Activated CD8-positive, alpha-beta memory T cell treated with anti-CD3 and anti-CD28 coated beads, Interleukin-2, amount 10 ng/mL, durations not matched to agents 7 days and 5 days (primary cell): ENCODE measurements at regions not wholly inside any gene's neighbourhood (a gene's known extent, or its start where the extent isn't known, plus 50 kb on each side); places are given as distances from the start of the nearest gene placed in this dataset.

Experiments used
- ATAC-seq: fragments of 150-1000 bp; cut with Tn5 transposase; one replicate; pipeline ENCODE4 v1.10.0; 2021; ENCODE audit warnings: moderate library complexity
- CTCF ChIA-PET: fragments of 350-600 bp; sonication (Branson Sonifier 250); formaldehyde crosslinking; loops from one replicate; lab custom pipeline; 2021; ENCODE audit warnings: antibody characterized with exemption; lab: Charles Lee
- DNase-seq: peaks from one replicate; pipeline ENCODE4 v3.0.0-alpha.2; 2020
- H3K27ac Mint-ChIP-seq: one replicate; pipeline ENCODE4 v1.8.0; 2021; ENCODE audit warnings: mild to moderate bottlenecking, mixed read lengths
- H3K27me3 Mint-ChIP-seq: one replicate; pipeline ENCODE4 v1.8.0; 2021; ENCODE audit warnings: mixed read lengths
- H3K36me3 Mint-ChIP-seq: one replicate; pipeline ENCODE4 v1.8.0; 2021; ENCODE audit warnings: mild to moderate bottlenecking, mixed read lengths
- H3K4me1 Mint-ChIP-seq: one replicate; pipeline ENCODE4 v1.8.0; 2021; ENCODE audit warnings: mixed read lengths
- H3K4me3 Mint-ChIP-seq: one replicate; pipeline ENCODE4 v1.8.0; 2021; ENCODE audit warnings: mild to moderate bottlenecking, moderate library complexity, mixed read lengths
- H3K9me3 Mint-ChIP-seq: one replicate; pipeline ENCODE4 v1.8.0; 2022; ENCODE audit warnings: low read depth, mixed read lengths

- ATAC-seq (no peak), DNase-seq (no peak)
- Mint-ChIP-seq H3K27me3 (no peaks in the 10 kb centered on the region), H3K27ac (no peak overlapping the region), H3K9me3 (peaks cover 2% of the 10 kb centered on the region), H3K36me3 (no peaks in the 10 kb centered on the region), H3K4me3 (no peak overlapping the region), H3K4me1 (no peaks in the 10 kb centered on the region)
- CTCF ChIA-PET = no interaction called here
Observed at GRCh38 chr10:57222129-57222528, 861.1 kb upstream of the ZWINT start.

DNA sequence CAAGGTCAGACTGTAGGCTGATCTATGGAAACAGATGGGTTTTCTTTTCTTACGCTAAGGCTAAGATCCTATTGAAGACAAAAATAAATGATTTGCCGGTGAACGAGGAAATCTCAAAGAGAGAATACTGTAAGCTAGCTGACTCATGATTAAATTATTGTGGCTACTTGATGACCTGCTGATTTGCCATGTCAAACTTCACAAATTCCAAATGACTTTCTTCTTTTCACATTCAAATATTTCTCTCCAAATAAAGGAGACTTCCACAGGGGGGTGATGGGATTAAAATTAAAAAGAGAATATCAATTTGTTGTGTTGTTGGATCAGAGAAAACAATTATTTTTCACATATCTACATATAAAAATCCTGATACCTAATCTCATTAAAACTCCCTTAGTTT lies 860.6 kb upstream of the ZWINT start:
- Mint-ChIP-seq H3K9me3 (peaks cover 2% of the 10 kb centered on the region), H3K27me3 (no peaks in the 10 kb centered on the region), H3K36me3 (no peaks in the 10 kb centered on the region), H3K4me1 (no peaks in the 10 kb centered on the region), H3K27ac (no peak overlapping the region), H3K4me3 (no peak overlapping the region)
- no peak for ATAC-seq
- no peak for DNase-seq
- CTCF ChIA-PET = no interaction called here

- Mint-ChIP-seq H3K36me3 (no peaks in the 10 kb centered on the region), H3K4me3 (no peak overlapping the region), H3K27me3 (no peaks in the 10 kb centered on the region), H3K4me1 (no peaks in the 10 kb centered on the region), H3K27ac (no peak overlapping the region), H3K9me3 (peaks cover 15% of the 10 kb centered on the region)
- no peak for ATAC-seq
- DNase-seq = no peak
- CTCF ChIA-PET = no interaction called here
Observed at GRCh38 chr10:57218382-57218781, 857.3 kb upstream of the ZWINT start.

DNA sequence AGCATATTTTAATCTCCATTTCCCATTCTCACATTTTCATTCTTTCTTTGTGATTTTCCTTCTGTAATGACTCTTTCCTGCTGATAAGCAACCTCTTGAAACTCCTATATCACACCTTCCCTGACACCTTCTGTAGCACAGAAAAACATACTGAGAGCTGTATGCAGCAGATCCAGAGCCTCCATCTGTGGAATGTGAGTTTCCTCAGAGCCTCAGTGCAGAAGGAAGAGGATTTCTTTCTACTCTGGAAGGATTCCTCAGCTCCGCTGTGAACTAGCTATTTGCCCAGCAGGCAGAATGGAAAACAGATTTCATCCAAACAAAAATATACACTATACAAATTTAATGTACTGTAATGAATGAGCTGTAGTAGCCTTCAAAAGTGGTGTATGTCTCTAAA lies 841.3 kb upstream of the ZWINT start:
- Mint-ChIP-seq H3K9me3 (peaks cover 9% of the 10 kb centered on the region), H3K4me1 (no peaks in the 10 kb centered on the region), H3K27ac (no peak overlapping the region), H3K36me3 (no peaks in the 10 kb centered on the region), H3K4me3 (no peak overlapping the region), H3K27me3 (no peaks in the 10 kb centered on the region)
- CTCF ChIA-PET = no interaction called here
- DNase-seq (no peak), ATAC-seq (no peak)

- no peak overlapping the region for H3K27ac Mint-ChIP-seq
- ATAC-seq = no peak
- H3K27me3 Mint-ChIP-seq = no peaks in the 10 kb centered on the region
- CTCF ChIA-PET = no interaction called here
- DNase-seq = no peak
- H3K9me3 Mint-ChIP-seq = peaks cover 17% of the 10 kb centered on the region
- no peak overlapping the region for H3K4me3 Mint-ChIP-seq
- no peaks in the 10 kb centered on the region for H3K4me1 Mint-ChIP-seq
- no peaks in the 10 kb centered on the region for H3K36me3 Mint-ChIP-seq
Observed at GRCh38 chr10:57188846-57189245, 827.8 kb upstream of the ZWINT start.

- Mint-ChIP-seq H3K4me1 (no peaks in the 10 kb centered on the region), H3K27ac (no peak overlapping the region), H3K36me3 (no peaks in the 10 kb centered on the region), H3K27me3 (no peaks in the 10 kb centered on the region), H3K4me3 (no peak overlapping the region), H3K9me3 (peaks cover 15% of the 10 kb centered on the region)
- no peak for ATAC-seq
- CTCF ChIA-PET = no interaction called here
- DNase-seq = no peak
Observed at GRCh38 chr10:57186201-57186600, 825.1 kb upstream of the ZWINT start.

DNA sequence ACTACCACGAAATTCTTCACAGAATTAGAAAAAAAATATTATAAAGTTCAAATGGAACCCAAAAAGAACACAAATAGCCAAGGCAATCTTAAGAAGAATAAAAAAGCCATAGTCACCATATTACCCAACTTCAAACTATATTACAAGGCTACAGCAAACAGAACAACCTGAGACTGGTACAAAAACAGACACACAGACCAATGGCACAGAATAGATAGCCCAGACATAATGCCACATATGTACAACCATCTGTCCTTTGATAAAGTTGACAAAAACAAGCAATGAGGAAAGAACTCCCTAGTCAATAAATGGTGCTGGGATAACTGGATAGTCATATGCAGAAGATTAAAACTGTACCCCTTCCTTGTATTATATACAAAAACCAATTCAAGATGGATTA lies 808.5 kb upstream of the ZWINT start:
- CTCF ChIA-PET = no interaction called here
- DNase-seq (no peak), ATAC-seq (no peak)
- Mint-ChIP-seq H3K27me3 (no peaks in the 10 kb centered on the region), H3K4me1 (no peaks in the 10 kb centered on the region), H3K4me3 (no peak overlapping the region), H3K36me3 (no peaks in the 10 kb centered on the region), H3K9me3 (peaks cover 6% of the 10 kb centered on the region), H3K27ac (no peak overlapping the region)

DNA sequence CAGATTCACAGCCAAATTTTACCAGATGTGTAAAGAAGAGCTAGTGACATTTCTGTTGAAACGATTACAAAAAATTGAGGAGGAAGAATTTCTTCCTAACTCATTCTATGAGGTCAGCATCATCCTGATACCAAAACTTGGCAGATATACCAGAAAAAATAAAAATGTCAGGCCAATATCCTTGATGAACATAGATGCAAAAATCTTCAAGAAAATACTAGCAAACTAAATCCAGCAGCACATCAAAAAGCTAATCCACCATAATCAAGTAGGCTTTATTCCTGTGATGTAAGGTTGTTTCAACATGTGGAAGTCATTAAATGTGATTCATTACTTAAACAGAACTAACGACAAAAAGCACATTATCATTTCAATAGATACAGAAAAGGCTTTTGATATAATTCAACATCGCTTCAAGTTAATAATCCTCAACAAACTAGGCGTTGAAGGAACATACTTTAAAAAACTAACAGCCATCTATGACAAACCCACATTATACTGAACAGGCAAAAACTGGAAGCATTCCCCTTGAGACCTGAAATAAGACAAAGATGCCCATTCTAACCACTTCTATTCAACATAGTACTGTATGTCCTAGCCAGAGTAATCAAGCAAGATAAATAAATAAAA lies 807.7 kb upstream of the ZWINT start:
- CTCF ChIA-PET = no interaction called here
- Mint-ChIP-seq H3K9me3 (peaks cover 10% of the 10 kb centered on the region), H3K27me3 (no peaks in the 10 kb centered on the region), H3K4me1 (no peaks in the 10 kb centered on the region), H3K27ac (no peak overlapping the region), H3K4me3 (no peak overlapping the region), H3K36me3 (no peaks in the 10 kb centered on the region)
- DNase-seq (no peak), ATAC-seq (no peak)

GRCh38 chr10:57165671-57166070 lies 804.6 kb upstream of the ZWINT start:
- CTCF ChIA-PET = no interaction called here
- H3K4me1 Mint-ChIP-seq = no peaks in the 10 kb centered on the region
- H3K27ac Mint-ChIP-seq = no peak overlapping the region
- no peaks in the 10 kb centered on the region for H3K36me3 Mint-ChIP-seq
- H3K4me3 Mint-ChIP-seq = no peak overlapping the region
- H3K27me3 Mint-ChIP-seq = no peaks in the 10 kb centered on the region
- DNase-seq = no peak
- ATAC-seq = no peak
- peaks cover 13% of the 10 kb centered on the region for H3K9me3 Mint-ChIP-seq

DNA sequence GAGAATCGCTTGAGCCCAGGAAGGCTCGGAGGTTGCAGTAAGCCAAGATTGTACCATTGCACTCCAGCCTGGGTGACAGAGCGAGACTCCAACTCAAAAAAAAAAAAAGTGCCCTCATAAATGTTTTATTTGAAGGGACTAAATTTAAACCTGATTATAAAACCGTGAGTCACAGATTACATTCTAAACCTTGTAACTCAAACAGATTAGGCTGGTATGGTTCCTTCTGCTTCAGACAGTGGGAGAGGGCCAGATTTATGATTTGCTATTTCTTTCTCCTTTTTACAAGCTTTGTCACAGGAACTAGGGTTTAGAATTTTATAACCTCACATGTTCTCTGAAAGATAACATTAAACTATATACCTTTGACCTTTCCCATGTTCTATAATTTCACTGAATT lies 801.2 kb upstream of the ZWINT start:
- no peaks in the 10 kb centered on the region for H3K36me3 Mint-ChIP-seq
- no peak overlapping the region for H3K27ac Mint-ChIP-seq
- H3K4me1 Mint-ChIP-seq = no peaks in the 10 kb centered on the region
- H3K4me3 Mint-ChIP-seq = no peak overlapping the region
- ATAC-seq = no peak
- H3K9me3 Mint-ChIP-seq = peaks cover 13% of the 10 kb centered on the region
- CTCF ChIA-PET = no interaction called here
- no peaks in the 10 kb centered on the region for H3K27me3 Mint-ChIP-seq
- DNase-seq = no peak

GRCh38 chr10:57161157-57161556 lies 800.1 kb upstream of the ZWINT start:
- no peak overlapping the region for H3K4me3 Mint-ChIP-seq
- H3K9me3 Mint-ChIP-seq = peaks cover 13% of the 10 kb centered on the region
- CTCF ChIA-PET = no interaction called here
- DNase-seq (no peak), ATAC-seq (no peak)
- H3K36me3 Mint-ChIP-seq = no peaks in the 10 kb centered on the region
- no peak overlapping the region for H3K27ac Mint-ChIP-seq
- H3K4me1 Mint-ChIP-seq = no peaks in the 10 kb centered on the region
- no peaks in the 10 kb centered on the region for H3K27me3 Mint-ChIP-seq

DNA sequence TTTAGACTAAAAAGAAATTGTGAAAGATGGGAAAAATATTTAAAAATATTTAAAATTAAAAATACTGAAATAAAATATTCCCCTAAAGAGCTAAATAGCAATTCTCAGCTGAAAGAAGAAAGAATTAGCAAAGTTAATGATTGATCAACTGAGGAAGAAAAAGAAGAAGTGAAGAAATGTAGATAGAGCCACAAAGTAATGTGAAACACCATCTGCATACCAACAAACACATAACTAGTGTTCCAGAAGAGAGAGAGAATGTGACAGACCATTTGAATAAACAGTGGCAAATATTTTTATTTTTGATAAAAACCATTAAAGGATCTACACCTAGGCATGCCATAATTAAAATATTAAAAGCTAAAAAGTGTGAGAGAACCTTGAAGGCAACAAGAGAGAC lies 784.5 kb upstream of the ZWINT start:
- Mint-ChIP-seq H3K36me3 (no peaks in the 10 kb centered on the region), H3K9me3 (peaks cover 4% of the 10 kb centered on the region), H3K4me1 (no peaks in the 10 kb centered on the region), H3K4me3 (no peak overlapping the region), H3K27me3 (no peaks in the 10 kb centered on the region), H3K27ac (no peak overlapping the region)
- CTCF ChIA-PET = no interaction called here
- no peak for ATAC-seq
- DNase-seq = no peak

DNA sequence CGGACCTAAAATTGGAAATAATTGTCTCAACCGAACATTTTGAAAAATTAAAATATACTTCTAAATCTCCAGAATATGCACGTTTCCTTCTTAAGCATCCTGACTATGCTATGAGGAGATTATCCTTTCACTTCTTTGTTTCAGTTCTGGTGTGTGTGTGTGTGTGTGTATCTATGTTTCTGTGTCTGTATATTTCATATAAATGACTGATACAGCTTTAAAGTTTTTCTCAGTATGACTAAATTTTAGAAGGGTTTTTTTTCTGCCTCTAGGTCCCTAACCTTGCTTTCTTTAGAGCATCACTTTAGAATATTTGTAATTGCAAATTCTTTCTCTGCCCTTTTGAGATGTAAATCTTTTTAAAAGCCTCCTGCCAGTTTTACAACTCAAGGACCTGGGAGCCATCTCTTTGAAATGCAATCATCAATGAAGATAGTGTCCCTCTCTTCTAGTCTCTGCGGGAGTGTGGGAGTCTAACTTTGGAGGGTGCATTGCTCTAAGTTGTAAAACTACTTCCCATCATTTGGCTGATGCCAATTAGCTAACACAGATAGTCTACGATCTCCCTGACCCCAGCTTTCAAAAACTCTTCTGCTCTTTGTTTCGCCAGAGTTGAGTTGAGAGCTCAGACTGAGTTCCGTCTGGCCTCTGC lies 782.0 kb upstream of the ZWINT start:
- no peaks in the 10 kb centered on the region for H3K36me3 Mint-ChIP-seq
- no peak overlapping the region for H3K4me3 Mint-ChIP-seq
- CTCF ChIA-PET = no interaction called here
- H3K9me3 Mint-ChIP-seq = peaks cover 4% of the 10 kb centered on the region
- no peak overlapping the region for H3K27ac Mint-ChIP-seq
- ATAC-seq (no peak), DNase-seq (no peak)
- H3K27me3 Mint-ChIP-seq = no peaks in the 10 kb centered on the region
- H3K4me1 Mint-ChIP-seq = no peaks in the 10 kb centered on the region

GRCh38 chr10:57141708-57142107 lies 780.6 kb upstream of the ZWINT start:
- ATAC-seq (no peak), DNase-seq (no peak)
- Mint-ChIP-seq H3K9me3 (peaks cover 3% of the 10 kb centered on the region), H3K27ac (no peak overlapping the region), H3K36me3 (no peaks in the 10 kb centered on the region), H3K4me3 (no peak overlapping the region), H3K4me1 (no peaks in the 10 kb centered on the region), H3K27me3 (no peaks in the 10 kb centered on the region)
- CTCF ChIA-PET = no interaction called here
